HS-27A (cell line): ENCODE measurements at regions not wholly inside any gene's neighbourhood (a gene's known extent, or its start where the extent isn't known, plus 50 kb on each side); places are given as distances from the start of the nearest gene placed in this dataset.
"Not testable (repeated sequence)": the region's sequence is repeated elsewhere in the genome, so short reads cannot be mapped to it uniquely, and the experiment has no call there.

Source experiments
- DNase-seq: peaks from one replicate; pipeline ENCODE4 v3.0.0-alpha.2; 2012; ENCODE audit warnings: low read depth, missing footprints

DNA sequence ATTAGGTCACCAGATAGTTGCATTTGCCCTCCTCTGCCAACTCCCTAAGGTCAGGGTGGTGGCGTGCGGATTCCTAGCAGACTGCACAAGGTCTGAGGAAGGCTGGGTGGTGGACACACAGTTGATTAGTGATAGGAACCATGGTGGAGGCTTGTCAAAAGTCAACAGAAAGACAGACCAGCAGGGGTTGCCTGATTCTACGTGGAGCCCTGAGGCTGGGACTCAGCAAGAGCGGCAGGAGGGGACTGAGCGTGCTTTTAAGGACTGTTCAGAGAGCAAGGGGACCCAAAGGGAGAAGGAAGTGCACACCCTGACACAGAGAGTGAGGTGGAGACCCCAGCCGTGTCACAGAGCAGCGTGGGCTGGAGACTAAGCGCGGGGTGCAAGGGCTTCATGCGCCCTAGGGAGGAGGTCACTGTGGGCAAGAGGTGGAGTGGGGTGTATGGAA lies 513.2 kb downstream of the RNF144A start:
- DNase-seq: no peak

- DNase-seq: no peak
Observed at GRCh38 chr2:7430869-7431641, 513.8 kb downstream of the RNF144A start.

DNA sequence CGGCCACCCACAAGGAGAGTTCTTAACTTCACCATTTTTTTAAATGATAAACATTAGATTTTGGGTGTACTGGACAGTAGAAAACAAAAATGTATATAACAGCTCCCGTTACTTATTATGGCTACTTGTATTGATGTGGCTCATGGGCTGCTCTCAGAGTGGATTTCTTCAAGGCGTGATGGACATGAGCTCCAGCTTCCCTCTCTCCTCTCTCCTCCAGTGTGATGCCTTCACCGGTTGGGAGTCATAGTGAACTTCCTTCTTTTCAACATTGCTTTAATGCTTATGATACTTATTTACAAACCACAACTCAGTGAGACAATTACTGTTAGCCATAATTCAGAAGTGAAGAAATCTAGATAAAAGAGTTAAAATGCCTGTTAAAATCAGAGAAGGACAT lies 515.2 kb downstream of the RNF144A start:
- DNase-seq: no peak

- DNase-seq: no peak
Observed at GRCh38 chr2:7436096-7436906, 519.1 kb downstream of the RNF144A start.

DNA sequence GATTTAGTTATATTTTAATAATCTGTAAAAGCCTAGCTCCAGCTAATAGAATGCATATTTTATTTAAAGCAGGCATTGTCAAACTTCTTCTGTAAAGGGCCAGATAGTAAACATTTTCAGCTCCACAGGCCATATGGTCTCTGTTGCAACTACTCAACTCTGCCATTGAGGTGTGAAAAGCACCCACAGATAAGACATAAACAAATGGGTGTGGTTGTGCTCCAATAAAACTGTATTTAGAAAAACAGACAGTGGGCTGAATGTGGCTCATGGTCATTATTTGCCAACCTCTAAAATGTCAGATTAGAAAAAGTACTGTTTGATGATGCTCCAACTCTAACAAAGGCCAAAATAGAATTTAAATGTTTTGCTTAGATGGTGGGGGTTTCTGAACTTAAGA lies 519.9 kb downstream of the RNF144A start:
- no peak for DNase-seq

GRCh38 chr2:7437716-7438632 lies 520.8 kb downstream of the RNF144A start:
- DNase-seq: no peak

- no peak for DNase-seq
Observed at GRCh38 chr2:7438855-7439254, 521.6 kb downstream of the RNF144A start.

DNA sequence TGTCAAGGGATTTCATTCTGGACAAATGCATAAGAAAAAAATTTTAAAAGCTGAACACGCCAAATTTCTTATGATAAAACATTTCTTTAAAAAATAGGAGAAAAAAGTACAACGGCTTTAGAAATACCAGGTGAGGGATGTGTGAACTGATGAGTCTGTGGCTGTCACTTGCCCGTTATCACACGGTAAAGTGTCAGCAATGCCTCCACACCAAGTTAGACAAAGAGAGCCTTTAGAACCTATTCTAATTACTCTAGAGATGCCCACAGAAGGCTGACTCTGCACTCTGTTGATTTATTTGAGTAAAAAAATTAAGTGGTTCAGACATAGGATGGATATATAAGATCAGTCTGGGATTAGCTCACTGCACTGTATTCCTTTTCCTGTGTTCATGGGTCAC lies 523.8 kb downstream of the RNF144A start:
- no peak for DNase-seq

GRCh38 chr2:7441841-7442240 lies 524.6 kb downstream of the RNF144A start:
- DNase-seq: not testable (repeated sequence)

DNA sequence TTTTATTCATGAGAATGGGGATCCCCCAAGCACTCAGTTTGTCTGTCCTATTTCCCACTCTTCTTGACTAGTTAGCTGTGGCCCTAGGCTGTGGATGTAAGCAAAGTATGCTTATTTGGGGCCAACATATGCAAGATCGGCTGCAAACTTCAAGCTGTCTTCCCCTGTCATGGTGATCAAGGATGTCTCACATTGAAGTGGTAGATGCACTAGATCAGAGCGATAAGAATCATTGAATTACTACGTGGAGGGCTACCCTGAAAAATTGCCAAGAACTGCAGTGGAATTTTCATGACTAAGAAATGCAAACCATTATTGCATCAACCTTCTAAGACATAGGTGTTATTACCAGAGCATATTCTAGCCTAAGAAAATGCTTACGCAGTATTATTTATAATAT lies 527.4 kb downstream of the RNF144A start:
- DNase-seq: no peak

- no peak for DNase-seq
Observed at GRCh38 chr2:7448578-7449264, 531.5 kb downstream of the RNF144A start.

GRCh38 chr2:7449298-7449697 lies 532.1 kb downstream of the RNF144A start:
- DNase-seq: no peak

GRCh38 chr2:7450188-7450832 lies 533.1 kb downstream of the RNF144A start:
- DNase-seq: no peak

DNA sequence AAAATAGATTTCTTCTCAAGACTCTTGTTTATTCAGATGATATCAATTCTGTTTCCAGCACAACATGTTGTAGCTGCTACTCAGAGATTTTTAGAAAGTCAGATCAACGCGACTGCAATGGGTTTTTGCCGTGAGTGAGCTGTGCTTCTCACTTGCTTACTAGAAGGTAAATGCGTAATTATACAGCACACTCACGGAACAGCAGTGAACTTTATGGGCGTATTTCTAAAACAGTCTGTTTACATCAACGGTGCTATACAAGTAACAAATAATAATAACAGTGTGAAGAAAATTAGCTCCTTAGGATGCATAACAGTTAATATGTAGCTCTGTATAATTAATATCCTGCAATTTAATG lies 533.6 kb downstream of the RNF144A start:
- DNase-seq: no peak

- no peak for DNase-seq
Observed at GRCh38 chr2:7452110-7452876, 535.1 kb downstream of the RNF144A start.

GRCh38 chr2:7454592-7454991 lies 537.4 kb downstream of the RNF144A start:
- no peak for DNase-seq

GRCh38 chr2:7456762-7457161 lies 539.5 kb downstream of the RNF144A start:
- DNase-seq: no peak

DNA sequence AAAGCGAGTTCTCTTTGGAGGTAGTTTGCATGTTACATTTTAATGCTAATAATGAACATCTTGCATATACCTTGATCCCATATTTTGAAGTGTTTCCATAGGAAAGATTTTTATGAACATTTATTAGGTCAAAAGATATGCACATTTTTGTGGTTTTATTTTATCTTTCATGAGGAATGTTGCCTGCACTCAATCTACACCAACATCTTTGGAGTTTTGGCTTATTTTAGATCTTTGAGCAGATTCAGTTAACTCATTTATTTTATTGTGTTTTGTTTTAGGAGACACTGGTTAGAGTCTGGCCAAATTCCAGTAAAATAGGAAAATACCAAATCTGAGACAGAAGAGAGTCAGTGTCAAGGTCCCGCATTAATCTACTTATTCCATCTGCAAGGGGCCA lies 540.9 kb downstream of the RNF144A start:
- DNase-seq: no peak

DNA sequence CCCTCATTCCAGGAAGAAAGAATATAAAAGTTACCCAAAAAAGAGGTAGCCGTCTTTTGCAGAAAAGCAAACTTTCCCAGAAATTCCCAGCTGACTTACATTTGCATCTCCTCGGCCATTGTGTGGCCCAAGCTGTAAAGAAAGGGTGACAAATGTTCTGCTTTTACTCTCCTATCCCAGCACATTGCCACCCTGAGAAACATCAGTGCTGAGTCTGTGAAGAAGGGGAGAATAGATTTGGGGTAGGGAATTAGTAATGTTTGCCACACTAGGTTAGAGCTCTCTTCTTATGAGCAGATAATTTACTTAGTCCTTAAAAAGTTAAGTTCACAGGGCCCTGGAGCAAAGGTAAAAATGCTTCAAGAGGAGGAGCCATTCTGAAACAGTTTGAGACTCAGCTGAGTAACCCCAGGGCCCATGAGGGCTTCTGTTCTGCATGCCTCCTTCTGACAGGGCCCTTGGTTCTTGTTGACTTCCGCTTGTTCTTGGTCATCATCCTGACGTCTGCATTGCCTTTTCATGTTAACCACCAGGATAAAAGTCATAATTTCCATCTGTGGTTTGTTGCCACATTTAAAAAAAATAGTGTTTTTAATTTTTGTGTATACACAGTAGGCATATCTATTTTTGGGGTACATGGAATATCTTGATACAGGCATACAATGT lies 550.7 kb downstream of the RNF144A start:
- DNase-seq: no peak

DNA sequence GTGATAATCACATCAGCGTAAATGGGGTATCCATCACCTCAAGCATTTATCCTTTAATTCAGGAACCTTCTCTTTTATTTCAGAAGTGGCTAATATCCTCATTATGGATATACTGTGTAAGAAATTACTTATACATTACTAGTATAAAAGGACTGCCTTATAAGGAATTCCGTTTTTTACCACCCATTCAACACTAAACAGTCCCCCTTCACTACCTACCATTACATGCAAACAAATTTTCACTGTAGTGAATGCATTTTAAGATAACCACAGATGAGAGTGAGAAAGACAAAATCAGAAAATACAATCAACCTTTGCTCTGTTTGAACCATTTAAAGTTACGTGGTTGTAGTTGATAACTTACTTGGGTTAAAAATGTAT lies 551.2 kb downstream of the RNF144A start:
- no peak for DNase-seq
